K562 (cell line): ENCODE measurements at regions not wholly inside any gene's neighbourhood (a gene's known extent, or its start where the extent isn't known, plus 50 kb on each side); places are given as distances from the start of the nearest gene placed in this dataset.

ENCODE experiments used
- ATAC-seq: fragments of 200-7000 bp; cut with Tn5 transposase; 3 replicates; pipeline ENCODE4 v1.9.1; 2020; ENCODE audit warnings: moderate library complexity
- BruUV-seq: library from RNA; stranded (reverse); fragments of 400-500 nt; replicated peaks from 2 replicates; lab custom pipeline; 2021; lab: Mats Ljungman, UMichigan
- CTCF ChIA-PET: fragments of 300-600 bp; formaldehyde crosslinking; extraction: SDS; loops from one replicate; lab custom pipeline; 2021; ENCODE audit warnings: low intra/inter-chr PET ratio; lab: Yijun Ruan, JAX
- POLR2A ChIA-PET: fragments of 300-600, 350-650 bp; sonication (Branson Sonifier 250); formaldehyde crosslinking; extraction: SDS; loops from one replicate; lab custom pipeline; 2021; ENCODE audit warnings: antibody characterized with exemption, inconsistent platforms; lab: Yijun Ruan, JAX
- DNase-seq, 4 experiments: peaks; one replicate each; pipeline versions ENCODE4 v3.0.0 to v3.0.0-alpha.2; 2011 to 2018; ENCODE audit warnings: low spot score in 3 of 4, mixed read lengths in 3 of 4; ENCODE audit errors: extremely low read depth in 1 of 4
- FAIRE-seq: peaks from 2 replicates; lab custom pipeline; 2011; peaks lifted over from hg19 to GRCh38; lab: Jason Lieb, UNC
- H2AFZ ChIP-seq: 2 replicates; pipeline ENCODE4 v1.6.0; 2011; ENCODE audit warnings: low read depth, low read length, control low read depth, inconsistent platforms
- H3K27ac ChIP-seq: fragments of 200-600 bp; 3 replicates; pipeline ENCODE4 v1.8.0; 2011; ENCODE audit warnings: low read depth, mild to moderate bottlenecking, control low read depth, inconsistent platforms, low read length, moderate library complexity, mixed read lengths; ENCODE audit errors: extremely low read depth
- H3K27me3 ChIP-seq, 2 experiments: fragments of 300-600 bp in 1 of 2; 2 replicates in 1 of 2; 3 replicates in 1 of 2; pipeline versions ENCODE4 v1.6.0 to v1.8.0; 2011; ENCODE audit warnings: inconsistent platforms in 2 of 2, low read length in 2 of 2, mild to moderate bottlenecking in 1 of 2, mixed read lengths in 1 of 2, moderate library complexity in 1 of 2; ENCODE audit not compliant: control insufficient read depth in 2 of 2, insufficient read depth in 2 of 2
- H3K36me3 ChIP-seq: fragments of 300-600 bp; 3 replicates; pipeline ENCODE4 v1.8.0; 2011; ENCODE audit warnings: mild to moderate bottlenecking, low read length, inconsistent platforms; ENCODE audit not compliant: control insufficient read depth, insufficient read depth
- H3K4me1 ChIP-seq, 2 experiments: fragments of 200-600 bp in 1 of 2; replicated peaks in 1 of 2; 2 replicates in 1 of 2; 3 replicates in 1 of 2; pipeline versions ENCODE4 v1.5.1 to v1.8.0; 2011; ENCODE audit warnings: inconsistent platforms in 2 of 2, low read length in 2 of 2, mild to moderate bottlenecking in 1 of 2, mixed read lengths in 1 of 2, moderate library complexity in 1 of 2; ENCODE audit not compliant: control insufficient read depth in 2 of 2, insufficient read depth in 2 of 2
- H3K4me2 ChIP-seq: 2 replicates; pipeline ENCODE4 v1.6.1; 2011; ENCODE audit warnings: low read length, control low read depth, inconsistent platforms, mixed read lengths; ENCODE audit not compliant: insufficient read depth
- H3K4me3 ChIP-seq: fragments of 200-600 bp; sonication (generic), shearing (Covaris generic); 2 replicates; pipeline ENCODE4 v1.5.1; 2016; ENCODE audit warnings: control low read depth, inconsistent platforms
- H3K79me2 ChIP-seq: fragments of 200-600 bp; 3 replicates; pipeline ENCODE4 v1.8.0; 2011; ENCODE audit warnings: low read length, inconsistent platforms; ENCODE audit not compliant: control insufficient read depth, insufficient read depth
- H3K9ac ChIP-seq, 2 experiments: 2 replicates each; pipeline versions ENCODE4 v1.6.0 to v1.6.1; 2011; ENCODE audit warnings: low read depth in 2 of 2, low read length in 2 of 2, control low read depth in 1 of 2, inconsistent platforms in 1 of 2, mild to moderate bottlenecking in 1 of 2, mixed read lengths in 1 of 2; ENCODE audit not compliant: insufficient read depth in 1 of 2
- H3K9me1 ChIP-seq: one replicate; pipeline ENCODE4 v1.6.0; 2011; ENCODE audit warnings: inconsistent platforms, mild to moderate bottlenecking, low read length, moderate library complexity; ENCODE audit not compliant: control insufficient read depth, insufficient read depth
- H3K9me3 ChIP-seq: replicated peaks from 2 replicates; pipeline ENCODE4 v1.5.1; 2011; ENCODE audit warnings: low read depth, low read length, inconsistent platforms; ENCODE audit not compliant: control insufficient read depth, insufficient read depth
- H4K20me1 ChIP-seq: replicated peaks from 2 replicates; pipeline ENCODE4 v1.6.1; 2011; ENCODE audit warnings: low read length, inconsistent platforms, mixed read lengths; ENCODE audit not compliant: control insufficient read depth, insufficient read depth
- ADNP ChIP-seq: fragments of 200-800 bp; sonication (Bioruptor generic); IDR thresholded peaks from 2 replicates; pipeline ENCODE4 v1.6.1; 2016; ENCODE audit warnings: missing genetic modification characterization, missing compliant biosample characterization
- BCOR ChIP-seq: fragments of 450-650 bp; IDR thresholded peaks from 2 replicates; pipeline ENCODE4 v1.6.1; 2016
- CEBPB ChIP-seq: fragments of 450-650 bp; IDR thresholded peaks from 2 replicates; pipeline ENCODE4 v1.6.1; 2016; ENCODE audit warnings: missing genetic modification characterization, missing compliant biosample characterization
- CREB1 ChIP-seq, 2 experiments: sonication (generic) in 1 of 2; formaldehyde crosslinking in 1 of 2; IDR thresholded peaks; 2 replicates each; pipeline versions ENCODE4 v1.6.1 to v1.8.0; 2012 to 2022; ENCODE audit warnings: inconsistent platforms in 1 of 2, mild to moderate bottlenecking in 1 of 2, missing genetic modification reagents in 1 of 2, moderate library complexity in 1 of 2
- CREB5 ChIP-seq: fragments of 250-450 bp; sonication (Bioruptor Pico); IDR thresholded peaks from 2 replicates; pipeline ENCODE4 v1.5.0; 2020; ENCODE audit warnings: mild to moderate bottlenecking
- FOXJ3 ChIP-seq: sonication (generic); formaldehyde crosslinking; IDR thresholded peaks from 2 replicates; pipeline ENCODE4 v1.4.0; 2020; ENCODE audit warnings: mild to moderate bottlenecking, missing genetic modification reagents
- GABPB2 ChIP-seq: fragments of 250-450 bp; sonication (Bioruptor Pico); conservative IDR thresholded peaks from 2 replicates; pipeline ENCODE4 v1.5.1; 2021; ENCODE audit warnings: mild to moderate bottlenecking
- MCM5 ChIP-seq: fragments of 450-650 bp; IDR thresholded peaks from 2 replicates; pipeline ENCODE4 v1.6.1; 2016; ENCODE audit warnings: low read depth
- MIER1 ChIP-seq: fragments of 450-650 bp; IDR thresholded peaks from 2 replicates; pipeline ENCODE4 v1.6.1; 2016; ENCODE audit warnings: antibody characterized with exemption, mild to moderate bottlenecking, low read depth
- MLLT1 ChIP-seq, 2 experiments: fragments of 450-650 bp; IDR thresholded peaks; 2 replicates each; pipeline ENCODE4 v1.6.1; 2016
- MTA1 ChIP-seq: fragments of 450-650 bp; IDR thresholded peaks from 2 replicates; pipeline ENCODE4 v1.6.1; 2017; ENCODE audit warnings: borderline replicate concordance
- RBM25 ChIP-seq: fragments of 200-400 bp; formaldehyde crosslinking; IDR thresholded peaks from 2 replicates; pipeline ENCODE4 v1.6.1; 2018; ENCODE audit warnings: low read length, low read depth, moderate library complexity; ENCODE audit not compliant: severe bottlenecking
- SMARCA4 ChIP-seq: fragments of 450-650 bp; IDR thresholded peaks from 2 replicates; pipeline ENCODE4 v1.6.1; 2016
- SMC3 ChIP-seq: conservative IDR thresholded peaks from 2 replicates; pipeline ENCODE4 v1.6.1; 2011; ENCODE audit warnings: low read depth, low read length, improper control_type of control experiment; ENCODE audit not compliant: insufficient read depth
- TCF7L2 ChIP-seq: fragments of 150-350 bp; IDR thresholded peaks from 2 replicates; pipeline ENCODE4 v1.6.1; 2016; ENCODE audit warnings: low read depth, mild to moderate bottlenecking, low read length, moderate library complexity
- ZBTB2 ChIP-seq: fragments of 450-650 bp; IDR thresholded peaks from 2 replicates; pipeline ENCODE4 v1.6.1; 2016; ENCODE audit warnings: antibody characterized with exemption
- ZBTB7A ChIP-seq: IDR thresholded peaks from 2 replicates; pipeline ENCODE4 v1.6.1; 2011; ENCODE audit warnings: low read depth, mild to moderate bottlenecking, low read length, moderate library complexity, borderline replicate concordance; ENCODE audit not compliant: control insufficient read depth
- ZC3H11A ChIP-seq: IDR thresholded peaks from 2 replicates; pipeline ENCODE4 v1.6.1; 2012; ENCODE audit warnings: low read depth, low read length, improper control_type of control experiment
- ZNF586 ChIP-seq: fragments of 450-650 bp; formaldehyde crosslinking; conservative IDR thresholded peaks from 2 replicates; pipeline ENCODE4 v1.4.0; 2020; ENCODE audit warnings: mild to moderate bottlenecking, moderate library complexity
- WGBS: fragments of 100-300 bp; shearing (Covaris generic); methylation state at CpG from one replicate; pipeline ENCODE4 v1.1.6; 2016; ENCODE audit warnings: low coverage, mixed read lengths; ENCODE audit not compliant: insufficient coverage; ENCODE audit errors: missing lambda C conversion rate; 5-methylcytosine and 5-hydroxymethylcytosine counted together
- in situ Hi-C: fragments of 300-500 bp; cut with MboI; formaldehyde crosslinking; loops from 4 replicates; pipeline ENCODE4 v1.15.0; 2018; ENCODE audit warnings: inconsistent platforms, mixed read lengths
- intact Hi-C: fragments of 100-400 bp; cut with micrococcal nuclease; formaldehyde crosslinking; loops from 2 replicates; pipeline ENCODE4 v1.14.2; 2022

- H3K27me3 ChIP-seq, result peaks cover 11 to 32% of the 10 kb centered on the region in 2 experiments; a peak in 4 of 5 replicates
- intact Hi-C loops (no loop called here), in situ Hi-C loops (no loop called here)
- BruUV-seq, result no TSS peak
- ChIA-PET CTCF (no interaction called here), POLR2A (no interaction called here)
- H3K27ac ChIP-seq, result no peak overlapping the region
- TF ChIP-seq ZBTB7A (no peak), GABPB2 (CRISPR knock-in tag) (no peak), SMC3 (no peak), CEBPB (tag) (no peak), ZBTB2 (no peak), TCF7L2 (no peak), CREB5 (CRISPR knock-in tag) (no peak), ZNF586 (CRISPR knock-in tag) (no peak), ADNP (tag) (no peak), CREB1 (IDR thresholded peaks at IDR 0.05) (no peak), CREB1 (CRISPR knock-in tag; IDR thresholded peaks at IDR 0.05) (no peak), RBM25 (no peak), ZC3H11A (no peak), FOXJ3 (CRISPR knock-in tag) (no peak), SMARCA4 (no peak), MIER1 (no peak), BCOR (no peak), MTA1 (no peak), MCM5 (no peak), MLLT1 (IDR thresholded peaks at IDR 0.05) (no peak)
- no peaks in the 10 kb centered on the region for H3K9me3 ChIP-seq
- H3K36me3 ChIP-seq, result no peaks in the 10 kb centered on the region
- no peak overlapping the region for H3K4me3 ChIP-seq
- no peaks in the 10 kb centered on the region for H3K79me2 ChIP-seq
- DNase-seq, result no peak
- H3K4me1 ChIP-seq, result no peaks in the 10 kb centered on the region
- no peak overlapping the region for H3K4me2 ChIP-seq
- no peaks in the 10 kb centered on the region for H4K20me1 ChIP-seq
- H2AFZ ChIP-seq, result no peak overlapping the region
- no peak for FAIRE-seq
- H3K9me1 ChIP-seq, result no peaks in the 10 kb centered on the region
- H3K9ac ChIP-seq, result no peak overlapping the region
- no peak for ATAC-seq
- 3% methylated on average over 4 of the region's 4 CpGs for WGBS
Observed at GRCh38 chr6:138559143-138559542, 59.8 kb upstream of the NHSL1 start.
